SU-DHL-6 (cell line): ENCODE measurements at regions not wholly inside any gene's neighbourhood (a gene's known extent, or its start where the extent isn't known, plus 50 kb on each side); places are given as distances from the start of the nearest gene placed in this dataset.
A peak's percentile ranks its signal among the peaks of the same experiment; 100 is the strongest.
"Not testable (repeated sequence)": the region's sequence is repeated elsewhere in the genome, so short reads cannot be mapped to it uniquely, and the experiment has no call there.

ENCODE experiments used
- H2AFZ ChIP-seq: fragments of 200-600 bp; sonication (generic); 2 replicates; pipeline ENCODE4 v1.6.1; 2014; ENCODE audit warnings: low read depth, mild to moderate bottlenecking, moderate library complexity, mixed read lengths, antibody characterized with exemption, low read length; ENCODE audit not compliant: severe bottlenecking
- H3F3A ChIP-seq: fragments of 200-600 bp; shearing (Covaris generic); 2 replicates; pipeline ENCODE4 v1.6.0; 2016; ENCODE audit warnings: antibody characterized with exemption, mild to moderate bottlenecking; ENCODE audit not compliant: insufficient read depth
- H3K27ac ChIP-seq: fragments of 200-600 bp; sonication (generic); 2 replicates; pipeline ENCODE4 v1.5.1; 2016; ENCODE audit warnings: low read depth, mild to moderate bottlenecking, low read length, moderate library complexity, mixed read lengths
- H3K27me3 ChIP-seq: fragments of 200-600 bp; sonication (generic), shearing (Covaris generic); 2 replicates; pipeline ENCODE4 v1.6.0; 2014; ENCODE audit warnings: mild to moderate bottlenecking, low read length
- H3K36me3 ChIP-seq: fragments of 200-600 bp; sonication (generic); 2 replicates; pipeline ENCODE4 v1.6.1; 2014; ENCODE audit warnings: mild to moderate bottlenecking, low read length, mixed read lengths
- H3K4me2 ChIP-seq: fragments of 300-600, 200-600 bp; shearing (Covaris generic), sonication (generic); 2 replicates; pipeline ENCODE4 v1.6.0; 2014; ENCODE audit warnings: low read length, low read depth, mild to moderate bottlenecking; ENCODE audit not compliant: poor library complexity, severe bottlenecking
- H3K4me3 ChIP-seq: fragments of 200-600 bp; sonication (generic); 2 replicates; pipeline ENCODE4 v1.5.1; 2014; ENCODE audit warnings: antibody characterized with exemption, low read length, mild to moderate bottlenecking, mixed read lengths; ENCODE audit not compliant: insufficient read depth, poor library complexity, severe bottlenecking
- H3K79me2 ChIP-seq: fragments of 200-600 bp; sonication (generic); 2 replicates; pipeline ENCODE4 v1.6.1; 2014; ENCODE audit warnings: mild to moderate bottlenecking, low read length, moderate library complexity; ENCODE audit not compliant: insufficient read depth
- H3K9ac ChIP-seq: fragments of 200-600 bp; sonication (generic); 2 replicates; pipeline ENCODE4 v1.7.0; 2014; ENCODE audit warnings: mild to moderate bottlenecking, low read length
- H3K9me2 ChIP-seq: fragments of 200-600 bp; sonication (generic); replicated peaks from 2 replicates; pipeline ENCODE4 v1.6.1; 2014; ENCODE audit warnings: low read length; ENCODE audit not compliant: insufficient read depth
- H3K9me3 ChIP-seq: fragments of 200-600 bp; sonication (generic); 2 replicates; pipeline ENCODE4 v1.6.1; 2014; ENCODE audit warnings: low read length, mixed read lengths; ENCODE audit not compliant: insufficient read depth
- H4K20me1 ChIP-seq: fragments of 200-600 bp; sonication (generic); 2 replicates; pipeline ENCODE4 v1.6.1; 2014; ENCODE audit warnings: low read depth, mild to moderate bottlenecking, antibody characterized with exemption, low read length, moderate library complexity, mixed read lengths
- EZH2phosphoT487 ChIP-seq: fragments of 200-600 bp; sonication (generic), shearing (Covaris generic); conservative IDR thresholded peaks from 2 replicates; pipeline ENCODE4 v1.6.1; 2018; ENCODE audit warnings: mild to moderate bottlenecking, antibody characterized with exemption, low read length, moderate library complexity, mixed read lengths
- TF ChIP-seq, protein P1 (sequence below): fragments of 200-600 bp; sonication (generic); IDR thresholded peaks from one replicate; pipeline ENCODE4 v1.5.1; 2017; ENCODE audit warnings: antibody characterized with exemption, mild to moderate bottlenecking, low read length, moderate library complexity; ENCODE audit not compliant: insufficient read depth, poor library complexity, severe bottlenecking

DNA sequence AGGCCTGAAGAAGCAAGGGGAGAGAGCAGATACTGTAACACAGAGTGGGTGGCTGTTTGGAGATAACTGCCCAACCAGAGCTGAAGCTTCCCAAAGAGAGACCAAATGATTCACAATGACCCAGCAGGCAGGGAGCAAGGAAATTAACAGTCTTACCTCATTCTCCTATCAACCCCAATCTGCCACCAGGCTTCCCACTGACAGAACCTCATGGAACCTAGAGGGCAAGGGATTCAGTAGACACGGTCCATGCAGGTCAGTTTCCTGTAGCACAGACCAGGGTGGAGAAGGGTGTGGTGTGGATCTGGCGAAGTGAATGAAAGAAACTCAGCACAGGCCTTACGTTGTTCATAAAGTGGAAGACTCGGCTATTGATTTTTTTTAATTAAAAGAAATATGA, 60.7 kb upstream of the ALB start:
- H2AFZ ChIP-seq = no peak overlapping the region
- H3K9me3 ChIP-seq = no peaks in the 10 kb centered on the region
- no peaks in the 10 kb centered on the region for H3K36me3 ChIP-seq
- no peaks in the 10 kb centered on the region for H3F3A ChIP-seq
- no peak overlapping the region for H3K9ac ChIP-seq
- no peaks in the 10 kb centered on the region for H3K9me2 ChIP-seq
- no peaks in the 10 kb centered on the region for H3K27me3 ChIP-seq
- H3K27ac ChIP-seq = no peak overlapping the region
- H3K4me2 ChIP-seq = no peak overlapping the region
- H3K79me2 ChIP-seq = no peaks in the 10 kb centered on the region
- no peaks in the 10 kb centered on the region for H4K20me1 ChIP-seq
- TF ChIP-seq EZH2phosphoT487 = no peak
- TF ChIP-seq, protein P1, sequence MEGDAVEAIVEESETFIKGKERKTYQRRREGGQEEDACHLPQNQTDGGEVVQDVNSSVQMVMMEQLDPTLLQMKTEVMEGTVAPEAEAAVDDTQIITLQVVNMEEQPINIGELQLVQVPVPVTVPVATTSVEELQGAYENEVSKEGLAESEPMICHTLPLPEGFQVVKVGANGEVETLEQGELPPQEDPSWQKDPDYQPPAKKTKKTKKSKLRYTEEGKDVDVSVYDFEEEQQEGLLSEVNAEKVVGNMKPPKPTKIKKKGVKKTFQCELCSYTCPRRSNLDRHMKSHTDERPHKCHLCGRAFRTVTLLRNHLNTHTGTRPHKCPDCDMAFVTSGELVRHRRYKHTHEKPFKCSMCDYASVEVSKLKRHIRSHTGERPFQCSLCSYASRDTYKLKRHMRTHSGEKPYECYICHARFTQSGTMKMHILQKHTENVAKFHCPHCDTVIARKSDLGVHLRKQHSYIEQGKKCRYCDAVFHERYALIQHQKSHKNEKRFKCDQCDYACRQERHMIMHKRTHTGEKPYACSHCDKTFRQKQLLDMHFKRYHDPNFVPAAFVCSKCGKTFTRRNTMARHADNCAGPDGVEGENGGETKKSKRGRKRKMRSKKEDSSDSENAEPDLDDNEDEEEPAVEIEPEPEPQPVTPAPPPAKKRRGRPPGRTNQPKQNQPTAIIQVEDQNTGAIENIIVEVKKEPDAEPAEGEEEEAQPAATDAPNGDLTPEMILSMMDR = no peak
- H3K4me3 ChIP-seq = no peak overlapping the region

DNA sequence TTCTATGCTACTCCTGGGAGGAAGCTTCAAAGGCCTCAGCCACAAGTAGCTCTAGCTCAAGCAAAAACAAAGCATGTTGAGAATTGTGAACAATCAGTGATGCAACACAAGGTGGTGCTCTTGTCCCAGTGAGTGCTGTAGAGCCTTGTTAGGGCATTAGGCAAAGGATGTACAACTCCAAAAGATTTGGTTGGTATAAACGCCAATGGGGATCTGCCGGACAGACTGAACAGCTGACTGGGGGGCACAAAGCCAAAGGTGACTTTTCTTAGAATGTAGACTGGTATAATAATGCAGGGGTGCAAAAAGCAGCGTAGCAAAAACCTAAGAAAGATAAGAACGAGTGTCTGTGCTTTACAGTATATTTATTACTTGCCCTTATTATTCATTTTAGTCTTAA, 62.6 kb upstream of the ALB start:
- Histone ChIP-seq H3K36me3 (no peaks in the 10 kb centered on the region), H3K9me3 (no peaks in the 10 kb centered on the region), H3K4me2 (no peak overlapping the region), H3F3A (no peaks in the 10 kb centered on the region), H3K9me2 (no peaks in the 10 kb centered on the region), H3K27ac (no peak overlapping the region), H3K27me3 (no peaks in the 10 kb centered on the region), H3K4me3 (no peak overlapping the region), H3K79me2 (no peaks in the 10 kb centered on the region), H4K20me1 (no peaks in the 10 kb centered on the region), H2AFZ (no peak overlapping the region), H3K9ac (no peak overlapping the region)
- no peak for TF ChIP-seq EZH2phosphoT487
- TF ChIP-seq, protein P1 = peak; percentile 17

DNA sequence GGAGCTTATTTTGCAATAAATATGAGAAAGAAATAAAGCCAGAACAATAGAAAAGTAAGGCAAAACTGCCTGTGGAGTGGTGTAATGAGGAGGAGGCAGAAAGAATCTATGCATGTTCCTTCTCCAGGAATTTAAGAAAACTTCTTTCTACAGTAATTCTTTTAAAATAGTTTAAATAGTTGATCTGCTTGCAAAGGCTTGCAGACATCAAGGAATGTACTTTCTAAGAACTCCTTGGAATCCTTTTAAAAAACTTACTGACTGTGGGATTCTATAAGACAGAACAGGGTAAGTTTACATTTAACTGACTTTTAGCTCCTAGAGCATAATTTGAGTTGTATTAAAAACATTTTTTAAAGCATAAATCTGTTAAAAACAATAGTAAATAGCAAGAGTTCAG, 63.2 kb upstream of the ALB start:
- Histone ChIP-seq H3K4me2 (no peak overlapping the region), H3K27ac (no peak overlapping the region), H4K20me1 (no peaks in the 10 kb centered on the region), H3K27me3 (no peaks in the 10 kb centered on the region), H3K36me3 (no peaks in the 10 kb centered on the region), H3K79me2 (no peaks in the 10 kb centered on the region), H3F3A (no peaks in the 10 kb centered on the region), H2AFZ (no peak overlapping the region), H3K9me3 (no peaks in the 10 kb centered on the region), H3K9me2 (no peaks in the 10 kb centered on the region), H3K9ac (no peak overlapping the region), H3K4me3 (no peak overlapping the region)
- no peak for TF ChIP-seq EZH2phosphoT487

DNA sequence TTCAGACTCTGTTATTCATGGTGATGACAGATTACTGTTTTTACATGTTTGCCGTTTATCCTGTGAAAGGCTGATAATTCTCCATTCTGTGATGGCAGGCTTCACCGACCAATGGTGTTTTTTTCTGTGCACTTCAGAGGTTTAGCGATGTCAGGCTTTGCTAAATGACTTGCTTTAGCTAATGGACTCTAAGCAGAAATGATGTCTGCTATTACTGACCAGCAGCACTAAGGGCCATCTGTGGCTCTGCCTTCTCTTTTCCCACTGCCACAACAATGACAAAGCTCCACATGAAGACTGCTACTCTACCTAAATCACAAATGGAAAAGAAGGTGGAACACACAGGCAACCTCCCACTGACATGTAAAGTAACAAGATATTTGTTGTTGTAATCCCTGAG, 68.4 kb upstream of the ALB start:
- no peak overlapping the region for H3K4me2 ChIP-seq
- H3K27me3 ChIP-seq = no peaks in the 10 kb centered on the region
- TF ChIP-seq, protein P1 = no peak
- no peak for TF ChIP-seq EZH2phosphoT487
- H3K79me2 ChIP-seq = no peaks in the 10 kb centered on the region
- no peaks in the 10 kb centered on the region for H3K9me2 ChIP-seq
- H3K9ac ChIP-seq = no peak overlapping the region
- no peak overlapping the region for H3K4me3 ChIP-seq
- no peaks in the 10 kb centered on the region for H4K20me1 ChIP-seq
- no peaks in the 10 kb centered on the region for H3K9me3 ChIP-seq
- no peak overlapping the region for H3K27ac ChIP-seq
- no peak overlapping the region for H2AFZ ChIP-seq
- H3K36me3 ChIP-seq = no peaks in the 10 kb centered on the region
- no peaks in the 10 kb centered on the region for H3F3A ChIP-seq

DNA sequence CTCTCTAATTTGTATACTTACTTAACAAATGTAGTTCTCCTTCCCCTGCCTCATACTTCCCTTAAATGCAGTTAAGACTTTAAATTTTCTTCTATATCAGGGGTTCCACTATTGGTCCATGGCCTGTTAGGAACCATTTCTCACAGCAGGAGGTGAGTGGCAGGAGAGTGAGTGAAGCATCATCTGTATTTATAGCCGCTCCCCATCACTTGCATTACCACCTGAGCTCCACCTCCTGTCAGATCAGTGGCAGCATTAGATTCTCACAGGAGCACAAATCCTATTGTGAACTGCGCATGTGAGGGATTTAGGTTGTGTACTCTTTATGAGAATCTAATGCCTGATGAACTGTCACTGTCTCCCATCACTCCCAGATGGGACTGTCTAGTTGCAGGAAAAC, 72.1 kb upstream of the ALB start:
- H3K4me3 ChIP-seq, H3K79me2 ChIP-seq, H3K9me3 ChIP-seq, H3K9me2 ChIP-seq, H3K4me2 ChIP-seq, H2AFZ ChIP-seq, H3K36me3 ChIP-seq, H3F3A ChIP-seq, H3K27ac ChIP-seq, H4K20me1 ChIP-seq, H3K27me3 ChIP-seq, H3K9ac ChIP-seq: not testable (repeated sequence)
